IPS-11a (cell line): ENCODE measurements at regions not wholly inside any gene's neighbourhood (a gene's known extent, or its start where the extent isn't known, plus 50 kb on each side); places are given as distances from the start of the nearest gene placed in this dataset.

Experiments used
- H3K4me3 ChIP-seq: one replicate; pipeline ENCODE4 v1.5.1; 2013; ENCODE audit warnings: low read depth, low read length, control low read depth

GRCh38 chr13:24107955-24108614 lies 52.4 kb upstream of the SPATA13 start:
- no peak overlapping the region for H3K4me3 ChIP-seq

DNA sequence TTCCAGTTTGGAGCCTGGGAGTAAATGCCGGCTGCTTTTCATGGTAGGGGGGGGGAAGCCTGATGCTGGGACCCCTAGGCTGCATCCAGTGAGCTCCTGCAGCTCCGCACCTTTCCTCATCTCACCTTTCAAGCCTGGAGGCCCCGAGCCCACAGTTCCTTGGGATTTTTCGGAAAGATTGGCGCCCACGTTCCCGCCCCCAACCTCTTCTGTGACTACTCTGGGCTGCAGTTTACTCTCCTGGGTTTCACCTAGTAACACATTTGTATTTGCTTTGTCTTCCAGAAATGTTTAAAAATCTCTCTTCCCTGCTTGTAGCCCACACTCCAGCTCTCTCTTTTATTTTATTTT lies 51.9 kb upstream of the SPATA13 start:
- no peak overlapping the region for H3K4me3 ChIP-seq

DNA sequence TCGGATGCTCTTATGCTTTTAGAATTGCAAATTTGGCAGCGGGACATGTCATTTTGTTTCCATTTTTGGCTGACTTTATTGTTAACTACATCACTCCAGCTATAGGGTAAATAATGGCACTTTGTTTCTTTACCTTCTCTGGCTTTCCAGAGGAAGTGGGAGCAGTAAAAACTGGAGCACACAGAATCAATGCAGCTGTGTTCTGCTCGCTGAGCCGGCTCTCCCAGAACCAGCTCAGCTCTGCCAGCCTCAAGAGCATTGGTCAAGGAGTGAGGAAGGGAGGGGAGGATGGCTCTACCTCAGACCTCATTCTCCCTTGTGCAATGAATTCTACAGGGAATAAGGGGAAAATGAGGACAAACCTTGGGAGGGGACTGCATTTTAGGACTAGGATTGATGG lies 50.5 kb upstream of the SPATA13 start:
- no peak overlapping the region for H3K4me3 ChIP-seq
